Uterus (tissue), 3 donors: ENCODE measurements at regions not wholly inside any gene's neighbourhood (a gene's known extent, or its start where the extent isn't known, plus 50 kb on each side); places are given as distances from the start of the nearest gene placed in this dataset.

Experiments
- DNase-seq, 2 donors: peaks; one replicate each; pipeline ENCODE4 v3.0.0-alpha.2; 2019 to 2020
- H3K27ac ChIP-seq, 2 donors: fragments of 200-600 bp; sonication (generic); 1 replicate in 1 of 2; 2 replicates in 1 of 2; pipeline ENCODE4 v1.5.1; 2016 to 2018
- H3K27me3 ChIP-seq, 2 donors: fragments of 200-600 bp; sonication (generic); one replicate each; pipeline ENCODE4 v1.5.1; 2018 to 2019; ENCODE audit warnings: control low read depth in 1 of 2
- H3K36me3 ChIP-seq, 2 donors: fragments of 200-600 bp; sonication (generic); one replicate each; pipeline ENCODE4 v1.5.1; 2019; ENCODE audit warnings: control low read depth in 1 of 2
- H3K4me1 ChIP-seq, 2 donors: fragments of 200-600 bp; sonication (generic); one replicate each; pipeline ENCODE4 v1.5.1; 2018 to 2019; ENCODE audit warnings: control low read depth in 1 of 2
- H3K4me3 ChIP-seq, 2 donors: fragments of 200-600 bp; sonication (generic); 1 replicate in 1 of 2; 2 replicates in 1 of 2; pipeline ENCODE4 v1.5.1; 2018 to 2019; ENCODE audit warnings: mild to moderate bottlenecking in 1 of 2
- H3K9me3 ChIP-seq, 2 donors: fragments of 200-600 bp; sonication (generic); one replicate each; pipeline ENCODE4 v1.5.1; 2019; ENCODE audit warnings: control low read depth in 1 of 2
- CTCF ChIP-seq, 4 experiments: fragments of 200-600 bp in 2 of 4; fragments of 450-650 bp in 2 of 4; sonication (generic) in 2 of 4; IDR thresholded peaks; one replicate each; pipeline ENCODE4 v1.5.1; 2016 to 2019; ENCODE audit warnings: antibody characterized with exemption in 4 of 4, mild to moderate bottlenecking in 2 of 4, moderate library complexity in 1 of 4
- POLR2A ChIP-seq, 2 donors: fragments of 450-650 bp; IDR thresholded peaks; one replicate each; pipeline ENCODE4 v1.6.1; 2016; ENCODE audit warnings: antibody characterized with exemption in 2 of 2, mild to moderate bottlenecking in 1 of 2, moderate library complexity in 1 of 2
- intact Hi-C: fragments of 100-400 bp; cut with DNase I; formaldehyde crosslinking; loops from one replicate; pipeline ENCODE4 v1.15.1; 2023; ENCODE audit warnings: low total_unique reads
- donor health status: DM: yes; HTN: yes; CAD: no.

GRCh38 chr12:73413974-73414373 lies 1123.7 kb upstream of the ATXN7L3B start:
- DNase-seq: no peak
- H3K27me3 ChIP-seq: no peaks in the 10 kb centered on the region
- intact Hi-C loops: no loop called here

GRCh38 chr12:73414926-73415325 lies 1122.7 kb upstream of the ATXN7L3B start:
- no peak for TF ChIP-seq POLR2A (IDR thresholded peaks at IDR 0.05)
- TF ChIP-seq CTCF (IDR thresholded peaks at IDR 0.05): no peak
- H3K27me3 ChIP-seq: no peaks in the 10 kb centered on the region
- no peak for DNase-seq
- no peak overlapping the region for H3K4me3 ChIP-seq
- no peaks in the 10 kb centered on the region for H3K4me1 ChIP-seq
- no peaks in the 10 kb centered on the region for H3K36me3 ChIP-seq
- H3K27ac ChIP-seq: no peak overlapping the region
- no peaks in the 10 kb centered on the region for H3K9me3 ChIP-seq
- intact Hi-C loops: no loop called here

More at GRCh38 chr12:73413974-73414373, 1123.7 kb upstream of the ATXN7L3B start:
- no peak for TF ChIP-seq CTCF (IDR thresholded peaks at IDR 0.05)
- TF ChIP-seq POLR2A (IDR thresholded peaks at IDR 0.05): no peak
- no peak overlapping the region for H3K27ac ChIP-seq
- H3K4me3 ChIP-seq: no peak overlapping the region
- H3K9me3 ChIP-seq: no peaks in the 10 kb centered on the region
- H3K36me3 ChIP-seq: no peaks in the 10 kb centered on the region
- H3K4me1 ChIP-seq: no peaks in the 10 kb centered on the region

GRCh38 chr12:73418541-73418940 lies 1119.1 kb upstream of the ATXN7L3B start:
- no peak overlapping the region for H3K4me3 ChIP-seq
- no peaks in the 10 kb centered on the region for H3K9me3 ChIP-seq
- no peaks in the 10 kb centered on the region for H3K36me3 ChIP-seq
- TF ChIP-seq POLR2A (IDR thresholded peaks at IDR 0.05): no peak
- no peak for TF ChIP-seq CTCF (IDR thresholded peaks at IDR 0.05)
- H3K4me1 ChIP-seq: no peaks in the 10 kb centered on the region
- H3K27ac ChIP-seq: no peak overlapping the region
- no peak for DNase-seq
- no peaks in the 10 kb centered on the region for H3K27me3 ChIP-seq
- intact Hi-C loops: no loop called here

- TF ChIP-seq CTCF (IDR thresholded peaks at IDR 0.05) (no peak), POLR2A (IDR thresholded peaks at IDR 0.05) (no peak)
- Histone ChIP-seq H3K9me3 (no peaks in the 10 kb centered on the region), H3K4me1 (no peaks in the 10 kb centered on the region), H3K36me3 (no peaks in the 10 kb centered on the region), H3K4me3 (no peak overlapping the region), H3K27ac (no peak overlapping the region), H3K27me3 (no peaks in the 10 kb centered on the region)
- no peak for DNase-seq
- intact Hi-C loops: no loop called here
Observed at GRCh38 chr12:73421832-73422231, 1115.8 kb upstream of the ATXN7L3B start.

- no peak overlapping the region for H3K4me3 ChIP-seq
- no peak for TF ChIP-seq POLR2A (IDR thresholded peaks at IDR 0.05)
- no peak for TF ChIP-seq CTCF (IDR thresholded peaks at IDR 0.05)
- no peak overlapping the region for H3K27ac ChIP-seq
- no peaks in the 10 kb centered on the region for H3K4me1 ChIP-seq
- H3K36me3 ChIP-seq: no peaks in the 10 kb centered on the region
- H3K27me3 ChIP-seq: no peaks in the 10 kb centered on the region
- DNase-seq: no peak
- intact Hi-C loops: no loop called here
- no peaks in the 10 kb centered on the region for H3K9me3 ChIP-seq
Observed at GRCh38 chr12:73424484-73424883, 1113.2 kb upstream of the ATXN7L3B start.
